ENCODE measurements at regions not wholly inside any gene's neighbourhood (a gene's known extent, or its start where the extent isn't known, plus 50 kb on each side); places are given as distances from the start of the nearest gene placed in this dataset.

DNA sequence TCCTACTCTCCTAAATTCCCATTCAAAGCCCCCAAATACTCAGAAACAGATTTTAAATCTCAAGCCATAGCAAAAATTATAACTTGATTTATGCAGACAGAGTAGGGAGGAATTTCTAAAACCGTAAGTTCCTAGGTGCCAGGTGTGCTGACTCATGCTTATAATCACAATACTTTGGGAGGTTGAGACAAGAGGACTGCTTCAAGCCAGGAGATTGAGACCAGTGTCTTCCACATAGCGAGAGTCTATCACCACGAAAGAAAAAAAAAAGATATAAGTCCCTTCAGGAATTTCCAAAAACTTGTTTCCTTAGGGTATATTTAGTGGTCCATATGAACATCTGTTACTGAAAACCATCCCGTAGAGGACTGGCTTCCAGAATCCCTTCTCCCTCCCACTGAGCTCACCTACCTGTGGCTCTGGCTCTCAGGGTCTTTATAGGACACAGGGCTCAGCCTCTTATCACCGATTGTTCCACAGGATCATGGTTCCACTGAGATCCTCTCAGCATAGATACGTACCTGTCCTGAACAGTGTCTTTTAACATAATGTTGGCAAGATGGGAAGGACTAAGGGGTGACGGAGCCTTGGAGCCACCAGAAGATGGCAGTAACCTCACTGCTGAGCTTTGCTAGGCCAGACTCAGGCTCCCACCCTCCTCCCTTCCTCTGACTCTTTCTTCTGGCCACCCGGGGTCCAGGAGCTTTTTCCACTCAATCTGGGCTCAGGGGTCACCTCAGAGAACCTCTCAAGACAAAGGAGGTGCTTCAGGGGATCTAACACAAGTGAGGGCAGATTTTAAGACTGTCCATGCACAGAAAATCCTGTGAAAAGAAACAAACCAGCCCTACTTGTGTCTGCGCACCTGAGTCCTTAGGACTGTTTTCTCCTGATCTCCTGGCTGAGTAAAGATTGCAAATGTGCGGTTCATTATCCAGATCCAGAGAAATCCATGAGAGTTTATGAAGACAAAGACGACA lies 117.5 kb upstream of the TOP3B start:
- TF ChIP-seq, protein P1, sequence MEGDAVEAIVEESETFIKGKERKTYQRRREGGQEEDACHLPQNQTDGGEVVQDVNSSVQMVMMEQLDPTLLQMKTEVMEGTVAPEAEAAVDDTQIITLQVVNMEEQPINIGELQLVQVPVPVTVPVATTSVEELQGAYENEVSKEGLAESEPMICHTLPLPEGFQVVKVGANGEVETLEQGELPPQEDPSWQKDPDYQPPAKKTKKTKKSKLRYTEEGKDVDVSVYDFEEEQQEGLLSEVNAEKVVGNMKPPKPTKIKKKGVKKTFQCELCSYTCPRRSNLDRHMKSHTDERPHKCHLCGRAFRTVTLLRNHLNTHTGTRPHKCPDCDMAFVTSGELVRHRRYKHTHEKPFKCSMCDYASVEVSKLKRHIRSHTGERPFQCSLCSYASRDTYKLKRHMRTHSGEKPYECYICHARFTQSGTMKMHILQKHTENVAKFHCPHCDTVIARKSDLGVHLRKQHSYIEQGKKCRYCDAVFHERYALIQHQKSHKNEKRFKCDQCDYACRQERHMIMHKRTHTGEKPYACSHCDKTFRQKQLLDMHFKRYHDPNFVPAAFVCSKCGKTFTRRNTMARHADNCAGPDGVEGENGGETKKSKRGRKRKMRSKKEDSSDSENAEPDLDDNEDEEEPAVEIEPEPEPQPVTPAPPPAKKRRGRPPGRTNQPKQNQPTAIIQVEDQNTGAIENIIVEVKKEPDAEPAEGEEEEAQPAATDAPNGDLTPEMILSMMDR (IDR thresholded peaks at IDR 0.05; ENCODE audit: low read depth, low read length) = peak; percentile 88
- TF ChIP-seq EZH2phosphoT487 (IDR thresholded peaks at IDR 0.05; ENCODE audit: low read depth) = no peak
